Fibroblast of skin of back (primary cell): ENCODE measurements at regions not wholly inside any gene's neighbourhood (a gene's known extent, or its start where the extent isn't known, plus 50 kb on each side); places are given as distances from the start of the nearest gene placed in this dataset.
"Not testable (repeated sequence)": the region's sequence is repeated elsewhere in the genome, so short reads cannot be mapped to it uniquely, and the experiment has no call there.

ENCODE experiments used
- DNase-seq: peaks from one replicate; pipeline ENCODE4 v3.0.0-alpha.2; 2013

DNA sequence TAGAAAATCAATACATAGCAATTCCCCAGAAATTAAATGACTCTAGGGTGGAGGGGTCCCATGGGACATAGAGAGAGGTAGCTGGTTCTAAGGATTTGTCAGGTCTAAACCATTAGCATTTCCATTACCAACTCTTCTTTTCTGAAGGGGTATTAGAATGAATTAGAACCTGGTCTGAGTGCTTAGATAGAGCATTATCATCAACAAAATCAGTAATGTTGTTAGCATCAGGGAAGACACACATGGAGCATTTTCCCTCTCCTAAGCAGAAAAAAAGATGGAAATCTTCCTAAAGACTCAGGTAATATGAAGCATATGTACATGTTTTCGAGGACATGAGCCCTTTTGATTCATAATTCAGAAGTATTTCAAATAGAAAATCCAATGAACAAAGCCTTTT, 984.4 kb upstream of the NCAM2 start:
- no peak for DNase-seq

GRCh38 chr21:20016435-20017005, 981.7 kb upstream of the NCAM2 start:
- no peak for DNase-seq

DNA sequence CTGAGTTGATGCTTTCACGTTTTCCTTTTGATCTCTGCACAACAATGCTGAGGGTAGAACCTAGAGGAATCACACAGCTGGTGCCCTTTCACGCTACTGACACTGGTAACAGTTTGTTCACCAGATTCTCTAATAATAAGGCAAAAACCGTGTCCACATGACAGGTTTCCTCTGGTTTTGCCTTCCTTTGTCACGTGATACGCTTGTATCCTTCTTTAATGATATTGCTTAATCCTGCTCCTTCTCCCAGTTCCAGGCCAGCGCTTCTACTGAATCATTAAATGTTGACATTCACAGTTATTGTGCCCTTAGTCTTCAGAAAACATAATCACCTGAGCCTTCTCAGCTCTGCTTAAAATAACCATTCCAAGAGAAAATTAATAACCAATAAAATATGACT, 978.2 kb upstream of the NCAM2 start:
- DNase-seq: no peak

DNA sequence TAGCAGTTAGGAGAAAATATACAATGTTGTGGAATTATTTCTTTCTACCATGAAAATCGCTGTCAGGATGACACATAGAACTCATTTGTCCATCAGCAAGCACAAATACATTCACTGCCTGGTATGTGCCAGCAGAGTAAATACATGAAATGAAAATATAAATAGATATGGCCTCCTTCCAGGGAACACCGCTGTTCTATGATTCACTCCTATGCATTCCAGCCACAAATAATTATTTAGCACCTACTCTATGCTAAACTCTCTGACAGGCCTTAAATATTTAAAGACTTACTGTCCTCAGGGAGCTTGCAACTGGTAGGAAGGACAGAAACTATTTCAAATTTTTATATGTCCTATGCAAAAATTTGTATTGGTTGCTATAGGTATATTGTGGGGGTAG, 975.0 kb upstream of the NCAM2 start:
- no peak for DNase-seq

DNA sequence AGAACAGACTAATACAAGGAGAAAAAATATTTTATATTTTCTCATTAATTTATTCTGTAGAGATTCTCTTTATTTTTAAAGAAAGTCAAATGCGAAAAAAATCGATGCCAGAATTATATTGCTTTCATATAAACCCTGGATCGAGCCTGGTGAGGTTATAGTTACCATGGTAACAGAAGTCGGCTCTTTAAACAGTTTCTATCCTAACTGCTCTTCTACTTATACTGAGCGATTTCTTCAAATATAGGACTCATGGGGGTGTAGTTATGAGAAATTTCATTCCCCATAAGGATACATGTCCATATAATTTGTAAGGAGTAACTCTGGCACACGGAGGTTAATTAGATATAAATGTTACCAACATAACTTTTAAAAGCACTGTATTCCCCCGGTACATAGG, 973.5 kb upstream of the NCAM2 start:
- no peak for DNase-seq

- no peak for DNase-seq
Measured at GRCh38 chr21:20026543-20026942, 971.7 kb upstream of the NCAM2 start.

- DNase-seq: no peak
Measured at GRCh38 chr21:20030390-20030789, 967.8 kb upstream of the NCAM2 start.

DNA sequence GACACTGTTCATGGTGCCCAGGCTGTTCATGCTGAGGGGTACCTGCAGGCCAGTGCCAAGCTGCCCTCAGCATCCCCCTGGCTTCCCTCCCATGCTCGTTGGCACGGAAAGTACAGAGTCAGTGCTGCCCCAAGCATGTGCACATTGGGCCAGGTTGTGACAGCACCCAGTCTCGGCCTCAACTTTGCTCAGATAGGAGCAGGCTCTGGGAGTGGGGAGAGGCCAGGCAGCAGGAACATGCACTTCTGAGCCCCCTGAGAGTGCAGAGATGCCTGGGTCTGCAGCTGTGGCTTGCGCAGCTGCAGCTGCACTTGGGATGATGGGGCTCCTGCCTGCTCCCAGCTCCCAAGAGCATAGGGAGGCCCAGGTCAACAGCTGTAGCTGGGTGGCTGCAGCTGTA, 966.4 kb upstream of the NCAM2 start:
- no peak for DNase-seq

- peak; percentile 4 for DNase-seq
Measured at GRCh38 chr21:20040768-20041167, 957.4 kb upstream of the NCAM2 start.

DNA sequence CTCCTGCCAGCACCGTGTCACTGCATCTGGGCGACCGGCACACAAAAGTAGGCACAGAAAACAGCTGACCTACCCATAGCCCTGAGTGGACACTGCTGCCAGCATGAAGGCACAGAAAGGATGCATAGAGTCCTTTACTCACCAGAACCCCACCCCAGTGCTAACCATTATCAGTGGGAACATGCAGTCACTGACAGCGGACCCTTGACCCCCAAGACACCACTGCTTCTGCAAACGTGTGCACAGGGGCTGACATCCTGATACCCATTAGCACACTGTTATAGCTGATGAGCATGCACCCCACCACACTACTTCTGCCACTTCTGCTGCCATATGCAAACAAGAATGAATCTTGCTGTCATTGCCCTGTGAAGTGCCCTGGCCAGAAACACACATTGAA, 953.0 kb upstream of the NCAM2 start:
- no peak for DNase-seq

DNA sequence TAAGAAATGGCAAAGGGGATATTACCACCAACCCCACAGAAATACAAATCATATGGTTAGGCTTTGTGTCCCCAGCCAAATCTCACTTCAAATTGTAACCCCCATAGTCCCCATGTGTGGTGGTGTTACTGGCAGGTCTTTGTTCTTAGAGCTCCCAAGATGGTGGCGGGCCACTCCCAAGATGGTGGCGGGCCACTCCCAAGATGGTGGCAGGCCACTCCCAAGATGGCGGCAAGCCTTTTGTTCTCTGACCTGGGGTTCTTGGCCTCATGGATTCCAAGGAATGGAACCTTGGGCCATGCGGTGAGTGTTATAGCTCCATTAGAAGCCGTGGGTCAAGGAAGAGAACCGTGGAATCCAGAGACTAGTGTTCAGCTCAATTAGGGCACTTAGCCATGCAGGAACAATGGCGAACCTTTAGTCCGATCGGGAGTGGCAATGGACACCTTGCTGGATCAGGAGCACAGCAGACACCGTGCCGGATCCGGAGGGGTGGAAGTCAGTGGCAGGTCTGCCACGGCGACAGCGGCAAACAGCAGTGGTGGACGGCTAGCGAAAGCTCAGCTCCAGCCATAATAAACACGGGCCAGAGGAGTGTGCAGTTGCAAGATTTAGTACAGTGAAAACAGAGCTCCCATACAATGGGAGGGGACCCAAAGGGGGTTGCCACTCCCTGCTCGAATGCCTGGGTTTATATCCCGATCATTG, 949.9 kb upstream of the NCAM2 start:
- DNase-seq: not testable (repeated sequence)

DNA sequence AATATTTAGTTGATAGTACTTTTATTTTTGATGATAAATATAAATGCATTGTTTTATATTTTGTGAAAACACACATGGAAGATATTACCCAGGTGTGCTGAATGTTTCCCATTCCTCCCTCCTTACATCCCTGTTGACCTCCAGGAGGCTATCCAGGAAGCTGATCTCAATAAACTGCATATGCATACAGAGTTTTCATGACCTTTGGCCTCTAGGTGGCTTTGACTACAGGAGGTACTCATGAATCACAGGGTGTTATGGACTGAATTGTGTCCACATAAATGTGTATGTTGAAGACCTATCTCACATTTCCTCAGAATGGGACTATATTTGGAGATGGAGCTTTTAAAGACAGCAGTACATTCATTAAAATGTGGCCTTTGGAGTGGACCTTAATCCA, 914.9 kb upstream of the NCAM2 start:
- no peak for DNase-seq

DNA sequence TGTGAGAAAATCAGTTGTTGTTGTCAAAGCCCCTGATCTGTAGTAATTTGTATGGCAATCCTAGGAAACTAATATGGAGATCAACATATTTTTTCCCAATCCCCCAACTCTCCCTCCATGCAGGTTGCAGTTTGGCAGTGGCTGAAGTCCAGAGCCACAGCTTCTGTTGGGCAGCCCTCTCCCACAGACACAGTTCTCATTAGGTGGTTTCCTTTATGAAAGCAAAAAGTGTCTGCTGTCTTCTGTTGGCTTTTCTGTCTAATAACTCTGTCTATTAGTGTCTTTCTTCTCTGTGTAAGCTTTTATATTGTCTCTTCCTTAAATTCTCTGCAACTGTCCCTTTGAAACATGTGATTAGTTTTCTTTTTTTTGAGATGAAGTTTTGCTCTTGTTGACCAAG, 914.3 kb upstream of the NCAM2 start:
- DNase-seq: no peak

DNA sequence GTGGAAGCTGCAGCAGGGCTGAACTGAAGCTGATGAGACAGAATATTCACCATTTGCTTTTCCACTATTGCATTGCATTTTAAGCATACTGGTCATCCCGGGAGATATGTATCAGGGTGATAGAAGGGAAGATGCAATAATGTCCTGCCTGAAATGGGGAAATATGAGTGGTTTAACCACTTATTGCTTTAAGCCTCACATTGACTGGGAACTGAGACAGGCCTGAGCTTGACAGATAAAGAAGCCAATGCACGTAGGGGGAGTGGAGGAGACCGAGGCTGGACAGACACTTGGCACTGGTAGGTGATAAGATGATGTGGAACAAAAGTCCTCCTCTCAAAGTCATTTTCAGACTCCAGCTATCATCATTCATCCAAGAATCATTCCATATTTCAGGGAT, 911.7 kb upstream of the NCAM2 start:
- no peak for DNase-seq

DNA sequence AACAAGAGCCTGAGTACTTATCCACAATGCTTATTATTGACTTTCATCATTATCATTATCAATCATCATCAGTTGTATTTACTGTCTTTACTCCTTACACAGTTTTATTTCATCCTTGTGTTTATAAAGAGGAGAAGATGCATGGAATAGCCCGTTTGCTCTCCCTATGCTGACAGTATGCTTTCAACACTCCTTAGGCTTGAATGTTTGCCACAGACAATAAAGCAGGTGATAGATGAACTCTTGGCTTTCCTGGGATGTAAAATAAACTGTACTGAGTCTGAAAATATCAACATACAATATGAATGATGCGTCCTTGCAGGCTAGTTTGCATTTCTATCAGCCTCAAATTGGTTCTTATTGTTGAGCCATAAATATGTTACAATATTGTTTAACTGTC, 891.8 kb upstream of the NCAM2 start:
- DNase-seq: no peak

DNA sequence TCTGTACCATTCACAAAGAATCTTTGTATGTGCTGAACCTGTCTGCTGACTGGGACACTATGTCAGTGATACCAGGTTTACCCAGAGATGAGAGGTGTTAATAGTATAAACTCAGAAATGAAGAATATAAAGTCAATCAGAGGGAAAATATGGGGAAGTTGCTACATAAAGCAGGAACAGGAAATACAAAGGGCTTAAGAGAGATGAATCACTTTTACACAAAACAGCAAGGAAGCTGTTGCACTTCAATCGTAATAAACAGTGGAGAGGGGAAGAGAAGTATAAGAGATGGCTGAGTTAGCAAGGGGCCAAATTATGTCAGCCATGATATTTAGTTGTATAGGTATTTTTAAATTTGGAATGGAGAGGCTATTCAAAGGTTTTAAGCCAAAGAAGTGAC, 890.2 kb upstream of the NCAM2 start:
- DNase-seq: no peak

GRCh38 chr21:20108976-20109540, 889.2 kb upstream of the NCAM2 start:
- DNase-seq: no peak

GRCh38 chr21:20110368-20110767, 887.8 kb upstream of the NCAM2 start:
- no peak for DNase-seq

DNA sequence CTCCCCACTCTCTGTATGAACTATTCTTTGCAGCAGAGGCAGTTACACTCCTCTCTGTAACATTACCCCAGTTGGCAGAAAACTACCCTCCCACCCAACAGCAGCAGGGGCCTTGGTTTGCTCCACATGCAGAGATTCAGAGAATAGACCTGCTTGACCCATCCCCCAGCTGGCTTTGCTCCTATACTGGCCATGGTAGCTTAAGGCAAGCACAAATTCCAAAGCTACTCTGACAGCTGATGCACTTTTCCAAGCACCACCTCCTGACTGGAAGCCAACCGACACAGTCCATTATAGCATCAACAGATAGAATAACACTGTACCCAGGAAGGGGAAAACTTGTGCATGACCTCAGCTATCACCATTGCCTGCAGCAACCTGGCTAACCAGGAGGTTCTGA, 846.5 kb upstream of the NCAM2 start:
- DNase-seq: no peak

- DNase-seq: no peak
Measured at GRCh38 chr21:20163167-20163566, 835.0 kb upstream of the NCAM2 start.

- DNase-seq: no peak
Measured at GRCh38 chr21:20167059-20167458, 831.1 kb upstream of the NCAM2 start.

DNA sequence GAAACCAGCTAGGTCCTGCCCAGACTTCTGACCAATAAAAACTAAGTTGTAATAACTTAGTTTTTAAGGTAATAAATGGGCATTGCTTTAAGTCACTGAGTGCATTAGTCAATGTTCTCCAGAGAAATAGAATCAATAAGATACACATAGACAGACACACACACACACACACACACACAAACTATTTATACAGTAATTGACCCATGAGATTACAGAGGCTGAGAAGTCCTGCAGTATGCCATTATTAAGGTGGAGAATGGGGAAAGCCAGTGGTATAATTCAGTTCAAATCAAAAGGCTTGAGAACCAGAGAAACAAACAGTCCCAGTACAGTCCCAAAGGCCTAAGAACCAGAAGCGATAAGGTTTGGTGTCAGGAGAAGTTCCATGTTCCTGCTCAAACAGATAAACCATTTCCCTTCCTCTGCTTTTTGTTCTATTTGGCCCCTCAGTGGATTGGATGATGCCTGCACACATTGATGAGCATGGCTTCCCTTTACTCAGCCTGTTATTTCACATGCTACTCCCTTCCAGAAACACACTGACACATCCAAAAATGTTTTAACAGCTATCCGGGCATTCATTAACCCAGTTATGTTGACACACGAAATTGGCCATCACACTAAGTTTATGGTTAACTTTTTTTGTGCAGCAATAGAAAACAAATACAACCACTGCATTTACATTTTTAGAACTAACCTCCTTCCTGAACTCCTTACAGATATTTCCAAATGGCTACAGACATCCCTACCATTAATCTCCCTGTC, 828.2 kb upstream of the NCAM2 start:
- DNase-seq: no peak

DNA sequence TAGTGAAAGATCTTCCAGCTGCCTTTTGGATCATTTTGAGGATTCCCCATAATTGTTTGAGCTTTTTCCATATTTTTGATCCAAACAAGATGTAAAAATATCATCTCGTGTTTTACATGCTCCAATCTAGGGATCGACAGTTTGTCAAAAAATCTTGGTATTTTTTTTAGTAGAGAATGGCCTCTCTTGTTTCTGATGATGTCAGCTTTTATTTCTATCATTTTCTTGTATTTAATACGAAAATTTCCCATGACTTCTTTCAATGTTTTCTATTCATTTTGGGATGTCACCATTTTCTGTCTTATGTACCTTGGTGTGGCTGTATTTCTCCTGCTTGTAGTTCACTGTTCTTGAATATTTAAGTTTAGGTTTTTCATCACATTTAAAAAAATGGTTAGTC, 812.0 kb upstream of the NCAM2 start:
- DNase-seq: no peak

GRCh38 chr21:20187028-20187427, 811.2 kb upstream of the NCAM2 start:
- no peak for DNase-seq
